ENCODE measurements at regions not wholly inside any gene's neighbourhood (a gene's known extent, or its start where the extent isn't known, plus 50 kb on each side); places are given as distances from the start of the nearest gene placed in this dataset.
"Not testable (repeated sequence)": the region's sequence is repeated elsewhere in the genome, so short reads cannot be mapped to it uniquely, and the experiment has no call there.

DNA sequence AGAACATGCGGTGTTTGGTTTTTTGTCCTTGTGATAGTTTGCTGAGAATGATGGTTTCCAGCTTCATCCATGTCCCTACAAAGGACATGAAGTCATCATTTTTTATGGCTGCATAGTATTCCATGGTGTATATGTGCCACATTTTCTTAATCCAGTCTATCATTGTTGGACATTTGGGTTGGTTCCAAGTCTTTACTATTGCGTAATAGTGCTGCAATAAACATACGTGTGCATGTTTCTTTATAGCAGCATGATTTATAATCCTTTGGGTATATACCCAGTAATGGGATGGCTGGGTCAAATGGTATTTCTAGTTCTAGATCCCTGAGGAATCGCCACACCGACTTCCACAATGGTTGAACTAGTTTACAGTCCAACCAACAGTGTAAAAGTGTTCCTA lies 471.6 kb upstream of the MEIS1 start:
- TF ChIP-seq, protein P1, sequence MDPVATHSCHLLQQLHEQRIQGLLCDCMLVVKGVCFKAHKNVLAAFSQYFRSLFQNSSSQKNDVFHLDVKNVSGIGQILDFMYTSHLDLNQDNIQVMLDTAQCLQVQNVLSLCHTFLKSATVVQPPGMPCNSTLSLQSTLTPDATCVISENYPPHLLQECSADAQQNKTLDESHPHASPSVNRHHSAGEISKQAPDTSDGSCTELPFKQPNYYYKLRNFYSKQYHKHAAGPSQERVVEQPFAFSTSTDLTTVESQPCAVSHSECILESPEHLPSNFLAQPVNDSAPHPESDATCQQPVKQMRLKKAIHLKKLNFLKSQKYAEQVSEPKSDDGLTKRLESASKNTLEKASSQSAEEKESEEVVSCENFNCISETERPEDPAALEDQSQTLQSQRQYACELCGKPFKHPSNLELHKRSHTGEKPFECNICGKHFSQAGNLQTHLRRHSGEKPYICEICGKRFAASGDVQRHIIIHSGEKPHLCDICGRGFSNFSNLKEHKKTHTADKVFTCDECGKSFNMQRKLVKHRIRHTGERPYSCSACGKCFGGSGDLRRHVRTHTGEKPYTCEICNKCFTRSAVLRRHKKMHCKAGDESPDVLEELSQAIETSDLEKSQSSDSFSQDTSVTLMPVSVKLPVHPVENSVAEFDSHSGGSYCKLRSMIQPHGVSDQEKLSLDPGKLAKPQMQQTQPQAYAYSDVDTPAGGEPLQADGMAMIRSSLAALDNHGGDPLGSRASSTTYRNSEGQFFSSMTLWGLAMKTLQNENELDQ (tag by site-specific recombination; IDR thresholded peaks at IDR 0.05; ENCODE audit: low read depth), result not testable (repeated sequence)
- TF ChIP-seq ZNF571, GLI4, REST (tag by site-specific recombination; IDR thresholded peaks at IDR 0.05): not testable (repeated sequence)
- TF ChIP-seq, protein P2, sequence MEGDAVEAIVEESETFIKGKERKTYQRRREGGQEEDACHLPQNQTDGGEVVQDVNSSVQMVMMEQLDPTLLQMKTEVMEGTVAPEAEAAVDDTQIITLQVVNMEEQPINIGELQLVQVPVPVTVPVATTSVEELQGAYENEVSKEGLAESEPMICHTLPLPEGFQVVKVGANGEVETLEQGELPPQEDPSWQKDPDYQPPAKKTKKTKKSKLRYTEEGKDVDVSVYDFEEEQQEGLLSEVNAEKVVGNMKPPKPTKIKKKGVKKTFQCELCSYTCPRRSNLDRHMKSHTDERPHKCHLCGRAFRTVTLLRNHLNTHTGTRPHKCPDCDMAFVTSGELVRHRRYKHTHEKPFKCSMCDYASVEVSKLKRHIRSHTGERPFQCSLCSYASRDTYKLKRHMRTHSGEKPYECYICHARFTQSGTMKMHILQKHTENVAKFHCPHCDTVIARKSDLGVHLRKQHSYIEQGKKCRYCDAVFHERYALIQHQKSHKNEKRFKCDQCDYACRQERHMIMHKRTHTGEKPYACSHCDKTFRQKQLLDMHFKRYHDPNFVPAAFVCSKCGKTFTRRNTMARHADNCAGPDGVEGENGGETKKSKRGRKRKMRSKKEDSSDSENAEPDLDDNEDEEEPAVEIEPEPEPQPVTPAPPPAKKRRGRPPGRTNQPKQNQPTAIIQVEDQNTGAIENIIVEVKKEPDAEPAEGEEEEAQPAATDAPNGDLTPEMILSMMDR (tag by site-specific recombination; IDR thresholded peaks at IDR 0.05), result not testable (repeated sequence)
